Erythroblast (primary cell): ENCODE measurements at regions not wholly inside any gene's neighbourhood (a gene's known extent, or its start where the extent isn't known, plus 50 kb on each side); places are given as distances from the start of the nearest gene placed in this dataset.

Experiments used
- GATA1 ChIP-seq: IDR thresholded peaks from 2 replicates; pipeline ENCODE4 v1.6.1; 2011; ENCODE audit warnings: low read depth, mild to moderate bottlenecking, control low read depth, low read length, moderate library complexity
- POLR2A ChIP-seq: IDR thresholded peaks from 2 replicates; pipeline ENCODE4 v1.6.1; 2011; ENCODE audit warnings: mild to moderate bottlenecking, low read length

GRCh38 chr6:167703347-167703746, 123.4 kb upstream of the AFDN start:
- TF ChIP-seq POLR2A (no peak), GATA1 (no peak)
